DND-41 (cell line): ENCODE measurements at regions not wholly inside any gene's neighbourhood (a gene's known extent, or its start where the extent isn't known, plus 50 kb on each side); places are given as distances from the start of the nearest gene placed in this dataset.

Source experiments
- ATAC-seq: fragments of 200-7000 bp; cut with Tn5 transposase; 3 replicates; pipeline ENCODE4 v1.9.1; 2021; ENCODE audit warnings: low read depth; ENCODE audit not compliant: insufficient read depth
- DNase-seq: peaks from one replicate; pipeline ENCODE4 v3.0.0-alpha.2; 2020
- H2AFZ ChIP-seq: 2 replicates; pipeline ENCODE4 v1.6.0; 2012; ENCODE audit warnings: low read depth, low read length
- H3K27ac ChIP-seq: 2 replicates; pipeline ENCODE4 v1.5.1; 2012; ENCODE audit warnings: low read length, inconsistent platforms
- H3K27me3 ChIP-seq: fragments of 200-600 bp; sonication (generic); 2 replicates; pipeline ENCODE4 v1.6.0; 2012; ENCODE audit warnings: low read length, mild to moderate bottlenecking, inconsistent platforms; ENCODE audit not compliant: insufficient read depth, poor library complexity
- H3K36me3 ChIP-seq: 2 replicates; pipeline ENCODE4 v1.5.1; 2012; ENCODE audit warnings: low read length, inconsistent platforms; ENCODE audit not compliant: insufficient read depth
- H3K4me1 ChIP-seq: 2 replicates; pipeline ENCODE4 v1.5.1; 2012; ENCODE audit warnings: mild to moderate bottlenecking, low read length; ENCODE audit not compliant: insufficient read depth
- H3K4me2 ChIP-seq: 2 replicates; pipeline ENCODE4 v1.6.0; 2012; ENCODE audit warnings: mild to moderate bottlenecking, moderate library complexity, low read length, inconsistent platforms; ENCODE audit not compliant: insufficient read depth
- H3K4me3 ChIP-seq, 2 experiments: fragments of 200-600 bp in 1 of 2; shearing (Covaris generic) in 1 of 2; 2 replicates each; pipeline ENCODE4 v1.5.1; 2012 to 2016; ENCODE audit warnings: inconsistent platforms in 2 of 2, low read length in 2 of 2, mild to moderate bottlenecking in 2 of 2, low read depth in 1 of 2, moderate library complexity in 1 of 2
- H3K79me2 ChIP-seq: 2 replicates; pipeline ENCODE4 v1.6.0; 2012; ENCODE audit warnings: low read length, inconsistent platforms; ENCODE audit not compliant: insufficient read depth
- H3K9ac ChIP-seq: 2 replicates; pipeline ENCODE4 v1.6.0; 2012; ENCODE audit warnings: low read depth, mild to moderate bottlenecking, inconsistent platforms, low read length, moderate library complexity
- H3K9me3 ChIP-seq: 2 replicates; pipeline ENCODE4 v1.5.1; 2012; ENCODE audit warnings: low read length, moderate library complexity, mild to moderate bottlenecking, inconsistent platforms; ENCODE audit not compliant: insufficient read depth, severe bottlenecking
- H4K20me1 ChIP-seq: 2 replicates; pipeline ENCODE4 v1.6.0; 2012; ENCODE audit warnings: low read length; ENCODE audit not compliant: insufficient read depth
- CTCF ChIP-seq: IDR thresholded peaks from 2 replicates; pipeline ENCODE4 v1.5.1; 2012; ENCODE audit warnings: borderline replicate concordance, low read length, moderate library complexity, mild to moderate bottlenecking; ENCODE audit not compliant: poor library complexity, severe bottlenecking; ENCODE audit errors: extremely low read depth
- EZH2 ChIP-seq: IDR thresholded peaks from 3 replicates; pipeline ENCODE4 v1.6.1; 2012; ENCODE audit warnings: borderline replicate concordance, low read depth, mild to moderate bottlenecking, moderate library complexity, low read length, inconsistent platforms; ENCODE audit not compliant: severe bottlenecking

GRCh38 chr2:163541943-163542342 lies 193.9 kb downstream of the FIGN start:
- no peak overlapping the region for H3K9ac ChIP-seq
- no peak for DNase-seq
- TF ChIP-seq CTCF: no peak
- no peak for TF ChIP-seq EZH2
- no peak overlapping the region for H3K4me3 ChIP-seq
- no peaks in the 10 kb centered on the region for H3K27me3 ChIP-seq
- H3K27ac ChIP-seq: no peak overlapping the region
- H3K4me1 ChIP-seq: no peaks in the 10 kb centered on the region
- no peaks in the 10 kb centered on the region for H3K79me2 ChIP-seq
- no peaks in the 10 kb centered on the region for H3K36me3 ChIP-seq
- H3K9me3 ChIP-seq: no peaks in the 10 kb centered on the region
- no peaks in the 10 kb centered on the region for H4K20me1 ChIP-seq
- H2AFZ ChIP-seq: no peak overlapping the region
- no peak for ATAC-seq
- no peak overlapping the region for H3K4me2 ChIP-seq

GRCh38 chr2:163541495-163541894 lies 194.3 kb downstream of the FIGN start:
- no peaks in the 10 kb centered on the region for H3K79me2 ChIP-seq
- H3K4me2 ChIP-seq: no peak overlapping the region
- ATAC-seq (no peak), DNase-seq (no peak)
- no peak overlapping the region for H3K27ac ChIP-seq
- no peaks in the 10 kb centered on the region for H3K27me3 ChIP-seq
- no peak overlapping the region for H3K9ac ChIP-seq
- TF ChIP-seq CTCF (no peak), EZH2 (no peak)
- no peaks in the 10 kb centered on the region for H3K4me1 ChIP-seq
- no peaks in the 10 kb centered on the region for H3K9me3 ChIP-seq
- no peaks in the 10 kb centered on the region for H3K36me3 ChIP-seq
- no peak overlapping the region for H3K4me3 ChIP-seq
- no peak overlapping the region for H2AFZ ChIP-seq
- no peaks in the 10 kb centered on the region for H4K20me1 ChIP-seq

GRCh38 chr2:163528640-163529217 lies 207.1 kb downstream of the FIGN start:
- no peaks in the 10 kb centered on the region for H3K27me3 ChIP-seq
- no peak overlapping the region for H3K4me3 ChIP-seq
- H3K4me2 ChIP-seq: no peak overlapping the region
- no peak overlapping the region for H3K27ac ChIP-seq
- no peaks in the 10 kb centered on the region for H3K79me2 ChIP-seq
- no peak for DNase-seq
- no peak for ATAC-seq
- H3K9me3 ChIP-seq: no peaks in the 10 kb centered on the region
- H3K36me3 ChIP-seq: no peaks in the 10 kb centered on the region
- no peaks in the 10 kb centered on the region for H4K20me1 ChIP-seq
- TF ChIP-seq EZH2 (no peak), CTCF (no peak)
- H3K4me1 ChIP-seq: no peaks in the 10 kb centered on the region
- H2AFZ ChIP-seq: no peak overlapping the region
- no peak overlapping the region for H3K9ac ChIP-seq

GRCh38 chr2:163527381-163527780 lies 208.4 kb downstream of the FIGN start:
- Histone ChIP-seq H3K9ac (no peak overlapping the region), H3K79me2 (no peaks in the 10 kb centered on the region), H3K9me3 (no peaks in the 10 kb centered on the region), H3K4me1 (no peaks in the 10 kb centered on the region), H4K20me1 (no peaks in the 10 kb centered on the region), H3K36me3 (no peaks in the 10 kb centered on the region), H3K4me2 (no peak overlapping the region), H3K27me3 (no peaks in the 10 kb centered on the region), H2AFZ (no peak overlapping the region), H3K27ac (no peak overlapping the region), H3K4me3 (no peak overlapping the region)
- DNase-seq (no peak), ATAC-seq (no peak)
- TF ChIP-seq EZH2: no peak
- TF ChIP-seq CTCF: no peak
